ENCODE measurements at regions not wholly inside any gene's neighbourhood (a gene's known extent, or its start where the extent isn't known, plus 50 kb on each side); places are given as distances from the start of the nearest gene placed in this dataset.
"Not testable (repeated sequence)": the region's sequence is repeated elsewhere in the genome, so short reads cannot be mapped to it uniquely, and the experiment has no call there.

DNA sequence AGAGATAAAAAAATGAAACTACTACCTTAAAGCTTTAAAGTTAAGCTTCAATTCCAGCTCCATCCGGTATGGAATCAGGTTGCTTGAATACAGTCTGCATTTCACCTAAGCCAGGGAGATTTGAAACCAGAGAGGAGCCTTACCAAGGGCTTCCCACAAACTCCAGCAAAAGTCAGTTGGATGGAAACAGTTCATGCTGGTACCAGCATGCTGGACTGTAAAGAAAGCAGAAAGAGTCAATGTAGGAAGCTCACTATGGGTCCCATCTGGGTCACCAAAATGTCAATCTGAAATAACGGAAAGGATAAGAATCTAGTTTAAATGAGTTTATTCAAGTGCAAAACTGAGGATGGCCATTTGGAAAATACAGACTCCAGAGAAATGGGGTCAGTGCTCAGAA is 65.3 kb downstream of the CDO1 start:
- H3K27me3 ChIP-seq (replicated peaks; ENCODE audit: insufficient read depth, low read depth, low read length, poor library complexity): peaks cover 8% of the 10 kb centered on the region
- no peaks in the 10 kb centered on the region for H3K9me3 ChIP-seq (ENCODE audit: low read depth, low read length, poor library complexity, severe bottlenecking)
- TF ChIP-seq, protein P1, sequence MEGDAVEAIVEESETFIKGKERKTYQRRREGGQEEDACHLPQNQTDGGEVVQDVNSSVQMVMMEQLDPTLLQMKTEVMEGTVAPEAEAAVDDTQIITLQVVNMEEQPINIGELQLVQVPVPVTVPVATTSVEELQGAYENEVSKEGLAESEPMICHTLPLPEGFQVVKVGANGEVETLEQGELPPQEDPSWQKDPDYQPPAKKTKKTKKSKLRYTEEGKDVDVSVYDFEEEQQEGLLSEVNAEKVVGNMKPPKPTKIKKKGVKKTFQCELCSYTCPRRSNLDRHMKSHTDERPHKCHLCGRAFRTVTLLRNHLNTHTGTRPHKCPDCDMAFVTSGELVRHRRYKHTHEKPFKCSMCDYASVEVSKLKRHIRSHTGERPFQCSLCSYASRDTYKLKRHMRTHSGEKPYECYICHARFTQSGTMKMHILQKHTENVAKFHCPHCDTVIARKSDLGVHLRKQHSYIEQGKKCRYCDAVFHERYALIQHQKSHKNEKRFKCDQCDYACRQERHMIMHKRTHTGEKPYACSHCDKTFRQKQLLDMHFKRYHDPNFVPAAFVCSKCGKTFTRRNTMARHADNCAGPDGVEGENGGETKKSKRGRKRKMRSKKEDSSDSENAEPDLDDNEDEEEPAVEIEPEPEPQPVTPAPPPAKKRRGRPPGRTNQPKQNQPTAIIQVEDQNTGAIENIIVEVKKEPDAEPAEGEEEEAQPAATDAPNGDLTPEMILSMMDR (conservative IDR thresholded peaks at IDR 0.05; ENCODE audit: low read depth, low read length): no peak
- no peak for TF ChIP-seq EZH2 (IDR thresholded peaks at IDR 0.05; ENCODE audit: borderline replicate concordance, low read depth, low read length, poor library complexity, severe bottlenecking)
- no peaks in the 10 kb centered on the region for H3K4me1 ChIP-seq (ENCODE audit: insufficient read depth, low read length, poor library complexity, severe bottlenecking)
- ChIA-PET POLR2A (ENCODE audit: low non-redundant PET) (no interaction called here), CTCF (no interaction called here)
- no peak overlapping the region for H3K4me3 ChIP-seq (ENCODE audit: low read depth, low read length, poor library complexity, severe bottlenecking)
- BruUV-seq (replicated peaks): no TSS peak
- no peaks in the 10 kb centered on the region for H3K36me3 ChIP-seq (ENCODE audit: insufficient read depth, low read length, poor library complexity, severe bottlenecking)
- intact Hi-C loops (cut with micrococcal nuclease; ENCODE audit: unreplicated experiment): no loop called here
- H3K27ac ChIP-seq (ENCODE audit: low read depth, low read length, poor library complexity, severe bottlenecking): no peak overlapping the region
- DNase-seq (ENCODE audit: low spot score): no peak

DNA sequence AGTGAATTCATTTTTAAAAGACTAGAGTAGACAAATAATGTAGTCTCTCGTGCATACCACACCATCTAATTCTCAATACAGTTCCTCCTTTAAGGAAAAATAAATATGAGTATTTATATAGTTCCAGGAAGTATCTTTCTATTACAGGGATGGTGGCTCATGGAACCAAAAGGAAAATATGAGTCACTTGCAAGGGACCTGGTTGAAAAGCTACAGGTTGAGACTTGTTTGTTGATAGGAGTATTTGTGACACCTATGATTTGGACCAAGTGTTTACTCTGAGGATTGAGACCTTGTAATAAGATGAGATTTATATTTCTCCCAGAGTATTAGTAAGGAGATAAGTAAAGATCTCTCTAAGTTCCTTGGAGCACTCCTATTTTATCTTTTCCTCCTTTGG is 67.4 kb downstream of the CDO1 start:
- CTCF ChIA-PET: no interaction called here
- no peaks in the 10 kb centered on the region for H3K9me3 ChIP-seq (ENCODE audit: low read depth, low read length, poor library complexity, severe bottlenecking)
- POLR2A ChIA-PET (ENCODE audit: low non-redundant PET): no interaction called here
- no peaks in the 10 kb centered on the region for H3K36me3 ChIP-seq (ENCODE audit: insufficient read depth, low read length, poor library complexity, severe bottlenecking)
- intact Hi-C loops (cut with micrococcal nuclease; ENCODE audit: unreplicated experiment): no loop called here
- no peaks in the 10 kb centered on the region for H3K4me1 ChIP-seq (ENCODE audit: insufficient read depth, low read length, poor library complexity, severe bottlenecking)
- no peak overlapping the region for H3K27ac ChIP-seq (ENCODE audit: low read depth, low read length, poor library complexity, severe bottlenecking)
- H3K27me3 ChIP-seq (replicated peaks; ENCODE audit: insufficient read depth, low read depth, low read length, poor library complexity): peaks cover 8% of the 10 kb centered on the region
- no peak for TF ChIP-seq EZH2 (IDR thresholded peaks at IDR 0.05; ENCODE audit: borderline replicate concordance, low read depth, low read length, poor library complexity, severe bottlenecking)
- TF ChIP-seq, protein P1 (conservative IDR thresholded peaks at IDR 0.05; ENCODE audit: low read depth, low read length): no peak
- no peak overlapping the region for H3K4me3 ChIP-seq (ENCODE audit: low read depth, low read length, poor library complexity, severe bottlenecking)
- no peak for DNase-seq (ENCODE audit: low spot score)
- no TSS peak for BruUV-seq (replicated peaks)

DNA sequence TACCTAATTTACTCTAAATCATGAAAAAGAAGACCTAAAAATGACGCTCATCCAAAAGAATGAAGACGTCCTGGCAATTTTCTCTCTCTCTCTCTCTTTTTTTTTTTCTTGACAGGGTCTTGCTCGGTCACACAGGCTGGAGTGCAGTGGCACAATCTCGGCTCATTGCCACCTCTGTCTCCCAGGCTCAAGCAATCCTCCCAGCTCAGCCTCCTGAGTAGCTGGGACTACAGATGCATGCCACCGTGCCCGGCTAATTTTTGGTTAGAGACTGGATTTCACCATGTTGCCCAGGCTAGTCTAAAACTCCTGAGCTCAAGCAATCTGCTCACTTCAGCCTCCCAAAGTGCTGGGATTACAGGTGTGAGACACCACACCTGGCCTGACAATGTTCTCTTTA is 77.2 kb downstream of the CDO1 start:
- POLR2A ChIA-PET (ENCODE audit: low non-redundant PET); BruUV-seq (replicated peaks); H3K36me3 ChIP-seq (ENCODE audit: insufficient read depth, low read length, poor library complexity, severe bottlenecking); DNase-seq (ENCODE audit: low spot score); H3K4me1 ChIP-seq (ENCODE audit: insufficient read depth, low read length, poor library complexity, severe bottlenecking); H3K27ac ChIP-seq (ENCODE audit: low read depth, low read length, poor library complexity, severe bottlenecking); H3K4me3 ChIP-seq (ENCODE audit: low read depth, low read length, poor library complexity, severe bottlenecking); H3K9me3 ChIP-seq (ENCODE audit: low read depth, low read length, poor library complexity, severe bottlenecking); CTCF ChIA-PET; intact Hi-C loops (cut with micrococcal nuclease; ENCODE audit: unreplicated experiment): not testable (repeated sequence)
- H3K27me3 ChIP-seq (replicated peaks; ENCODE audit: insufficient read depth, low read depth, low read length, poor library complexity): peaks cover 39% of the 10 kb centered on the region

DNA sequence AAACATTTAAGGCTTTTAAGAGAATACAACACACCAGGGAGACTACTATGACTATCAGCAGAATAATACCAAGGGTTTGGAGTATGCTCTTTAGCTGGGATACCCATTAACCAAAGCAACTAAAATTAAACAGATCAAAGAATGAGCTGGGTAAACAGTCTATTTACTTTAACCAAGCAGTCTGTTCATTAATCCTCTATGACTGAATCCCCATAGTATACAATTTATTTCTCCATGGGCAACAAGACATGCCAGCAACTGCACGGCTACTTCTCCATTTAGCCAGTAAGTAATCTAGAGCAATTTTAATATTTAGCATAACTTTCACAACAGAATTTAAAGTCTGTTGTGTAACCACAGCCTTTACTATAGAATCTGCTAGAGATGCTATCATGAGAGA is 77.6 kb downstream of the CDO1 start:
- no peaks in the 10 kb centered on the region for H3K4me1 ChIP-seq (ENCODE audit: insufficient read depth, low read length, poor library complexity, severe bottlenecking)
- ChIA-PET CTCF (no interaction called here), POLR2A (ENCODE audit: low non-redundant PET) (no interaction called here)
- DNase-seq (ENCODE audit: low spot score): no peak
- no peak overlapping the region for H3K27ac ChIP-seq (ENCODE audit: low read depth, low read length, poor library complexity, severe bottlenecking)
- H3K9me3 ChIP-seq (ENCODE audit: low read depth, low read length, poor library complexity, severe bottlenecking): no peaks in the 10 kb centered on the region
- BruUV-seq (replicated peaks): no TSS peak
- H3K27me3 ChIP-seq (replicated peaks; ENCODE audit: insufficient read depth, low read depth, low read length, poor library complexity): peaks cover 41% of the 10 kb centered on the region
- intact Hi-C loops (cut with micrococcal nuclease; ENCODE audit: unreplicated experiment): no loop called here
- TF ChIP-seq EZH2 (IDR thresholded peaks at IDR 0.05; ENCODE audit: borderline replicate concordance, low read depth, low read length, poor library complexity, severe bottlenecking): no peak
- TF ChIP-seq, protein P1 (conservative IDR thresholded peaks at IDR 0.05; ENCODE audit: low read depth, low read length): no peak
- H3K36me3 ChIP-seq (ENCODE audit: insufficient read depth, low read length, poor library complexity, severe bottlenecking): no peaks in the 10 kb centered on the region
- H3K4me3 ChIP-seq (ENCODE audit: low read depth, low read length, poor library complexity, severe bottlenecking): no peak overlapping the region

All from A673 (cell line).